ACC112 (cell line): ENCODE measurements at regions not wholly inside any gene's neighbourhood (a gene's known extent, or its start where the extent isn't known, plus 50 kb on each side); places are given as distances from the start of the nearest gene placed in this dataset.
"Not testable (repeated sequence)": the region's sequence is repeated elsewhere in the genome, so short reads cannot be mapped to it uniquely, and the experiment has no call there.

ENCODE experiments used
- H2AFZ ChIP-seq: fragments of 200-600 bp; sonication (generic); one replicate; pipeline ENCODE4 v1.6.0; 2017; ENCODE audit warnings: antibody characterized with exemption, low read length; ENCODE audit not compliant: unreplicated experiment
- H3K27ac ChIP-seq: fragments of 200-600 bp; sonication (generic); 2 replicates; pipeline ENCODE4 v1.5.1; 2014; ENCODE audit warnings: low read depth, mild to moderate bottlenecking, antibody characterized with exemption, low read length, moderate library complexity
- H3K27me3 ChIP-seq: fragments of 200-600 bp; sonication (generic); 2 replicates; pipeline ENCODE4 v1.6.1; 2014; ENCODE audit warnings: mild to moderate bottlenecking, antibody characterized with exemption, low read length, moderate library complexity, mixed read lengths; ENCODE audit not compliant: insufficient read depth
- H3K36me3 ChIP-seq: fragments of 200-600 bp; sonication (generic); 2 replicates; pipeline ENCODE4 v1.6.1; 2016; ENCODE audit warnings: mild to moderate bottlenecking, antibody characterized with exemption, low read length, moderate library complexity, mixed read lengths; ENCODE audit not compliant: insufficient read depth
- H3K4me1 ChIP-seq: fragments of 200-600 bp; sonication (generic); one replicate; pipeline ENCODE4 v1.6.1; 2016; ENCODE audit warnings: low read length, mixed read lengths; ENCODE audit not compliant: insufficient read depth, unreplicated experiment, control insufficient read depth
- H3K4me3 ChIP-seq: fragments of 200-600 bp; sonication (generic); 2 replicates; pipeline ENCODE4 v1.5.1; 2014; ENCODE audit warnings: mild to moderate bottlenecking, low read depth, low read length
- H3K79me2 ChIP-seq: fragments of 200-600 bp; sonication (generic); one replicate; pipeline ENCODE4 v1.6.0; 2016; ENCODE audit warnings: low read length; ENCODE audit not compliant: control insufficient read depth, unreplicated experiment, insufficient read depth

- H3K36me3 ChIP-seq, result no peaks in the 10 kb centered on the region
- H3K27ac ChIP-seq, result no peak overlapping the region
- no peaks in the 10 kb centered on the region for H3K27me3 ChIP-seq
- H3K4me3 ChIP-seq, result no peak overlapping the region
- H3K79me2 ChIP-seq, result no peaks in the 10 kb centered on the region
- peaks cover 11% of the 10 kb centered on the region for H3K4me1 ChIP-seq
- no peak overlapping the region for H2AFZ ChIP-seq
These were observed 408.8 kb upstream of the ACTBL2 start for GRCh38 chr5:57891443-57891842.

GRCh38 chr5:57889558-57889957 is 406.9 kb upstream of the ACTBL2 start:
- Histone ChIP-seq H3K27ac (no peak overlapping the region), H3K4me3 (no peak overlapping the region), H2AFZ (peak overlapping the region; percentile 33), H3K36me3 (no peaks in the 10 kb centered on the region), H3K4me1 (peaks cover 11% of the 10 kb centered on the region), H3K27me3 (no peaks in the 10 kb centered on the region), H3K79me2 (no peaks in the 10 kb centered on the region)

GRCh38 chr5:57887851-57888621 is 405.4 kb upstream of the ACTBL2 start:
- Histone ChIP-seq H3K36me3 (no peaks in the 10 kb centered on the region), H2AFZ (no peak overlapping the region), H3K4me1 (peaks cover 11% of the 10 kb centered on the region), H3K27ac (no peak overlapping the region), H3K27me3 (no peaks in the 10 kb centered on the region), H3K4me3 (no peak overlapping the region), H3K79me2 (no peaks in the 10 kb centered on the region)

GRCh38 chr5:57884346-57885102 is 401.9 kb upstream of the ACTBL2 start:
- H3K27me3 ChIP-seq, result no peaks in the 10 kb centered on the region
- H3K4me1 ChIP-seq, result peaks cover 5% of the 10 kb centered on the region
- no peak overlapping the region for H3K27ac ChIP-seq
- H3K4me3 ChIP-seq, result no peak overlapping the region
- H3K79me2 ChIP-seq, result no peaks in the 10 kb centered on the region
- H3K36me3 ChIP-seq, result no peaks in the 10 kb centered on the region
- H2AFZ ChIP-seq, result no peak overlapping the region

- no peak overlapping the region for H3K4me3 ChIP-seq
- no peaks in the 10 kb centered on the region for H3K27me3 ChIP-seq
- H2AFZ ChIP-seq, result no peak overlapping the region
- H3K27ac ChIP-seq, result no peak overlapping the region
- no peaks in the 10 kb centered on the region for H3K4me1 ChIP-seq
- no peaks in the 10 kb centered on the region for H3K36me3 ChIP-seq
- H3K79me2 ChIP-seq, result no peaks in the 10 kb centered on the region
These were observed 397.6 kb upstream of the ACTBL2 start for GRCh38 chr5:57880216-57880615.

- Histone ChIP-seq H3K36me3 (no peaks in the 10 kb centered on the region), H2AFZ (no peak overlapping the region), H3K79me2 (no peaks in the 10 kb centered on the region), H3K4me1 (no peaks in the 10 kb centered on the region), H3K27me3 (no peaks in the 10 kb centered on the region), H3K27ac (no peak overlapping the region), H3K4me3 (no peak overlapping the region)
These were observed 395.7 kb upstream of the ACTBL2 start for GRCh38 chr5:57878301-57878722.

- H3K27me3 ChIP-seq, result no peaks in the 10 kb centered on the region
- no peak overlapping the region for H3K4me3 ChIP-seq
These were observed 388.9 kb upstream of the ACTBL2 start for GRCh38 chr5:57871496-57871895.

GRCh38 chr5:57870267-57870666 is 387.7 kb upstream of the ACTBL2 start:
- not testable (repeated sequence) for H3K27ac ChIP-seq, H2AFZ ChIP-seq, H3K79me2 ChIP-seq, H3K4me3 ChIP-seq, H3K27me3 ChIP-seq, H3K4me1 ChIP-seq, H3K36me3 ChIP-seq

More at GRCh38 chr5:57871496-57871895, 388.9 kb upstream of the ACTBL2 start:
- no peak overlapping the region for H3K27ac ChIP-seq
- H2AFZ ChIP-seq, result no peak overlapping the region
- H3K4me1 ChIP-seq, result no peaks in the 10 kb centered on the region
- H3K36me3 ChIP-seq, result no peaks in the 10 kb centered on the region
- no peaks in the 10 kb centered on the region for H3K79me2 ChIP-seq

- Histone ChIP-seq H2AFZ (no peak overlapping the region), H3K4me1 (no peaks in the 10 kb centered on the region), H3K27me3 (no peaks in the 10 kb centered on the region), H3K36me3 (no peaks in the 10 kb centered on the region), H3K79me2 (no peaks in the 10 kb centered on the region), H3K4me3 (no peak overlapping the region), H3K27ac (no peak overlapping the region)
These were observed 381.1 kb upstream of the ACTBL2 start for GRCh38 chr5:57863661-57864060.

- H3K4me3 ChIP-seq, result no peak overlapping the region
- no peak overlapping the region for H2AFZ ChIP-seq
- no peaks in the 10 kb centered on the region for H3K36me3 ChIP-seq
- no peak overlapping the region for H3K27ac ChIP-seq
- H3K27me3 ChIP-seq, result no peaks in the 10 kb centered on the region
- no peaks in the 10 kb centered on the region for H3K4me1 ChIP-seq
- no peaks in the 10 kb centered on the region for H3K79me2 ChIP-seq
These were observed 380.3 kb upstream of the ACTBL2 start for GRCh38 chr5:57862942-57863341.

- Histone ChIP-seq H3K27ac (no peak overlapping the region), H3K27me3 (no peaks in the 10 kb centered on the region), H2AFZ (no peak overlapping the region), H3K4me1 (no peaks in the 10 kb centered on the region), H3K79me2 (no peaks in the 10 kb centered on the region), H3K36me3 (no peaks in the 10 kb centered on the region), H3K4me3 (no peak overlapping the region)
These were observed 379.9 kb upstream of the ACTBL2 start for GRCh38 chr5:57862471-57862911.
